ENCODE measurements at regions not wholly inside any gene's neighbourhood (a gene's known extent, or its start where the extent isn't known, plus 50 kb on each side); places are given as distances from the start of the nearest gene placed in this dataset.

DNA sequence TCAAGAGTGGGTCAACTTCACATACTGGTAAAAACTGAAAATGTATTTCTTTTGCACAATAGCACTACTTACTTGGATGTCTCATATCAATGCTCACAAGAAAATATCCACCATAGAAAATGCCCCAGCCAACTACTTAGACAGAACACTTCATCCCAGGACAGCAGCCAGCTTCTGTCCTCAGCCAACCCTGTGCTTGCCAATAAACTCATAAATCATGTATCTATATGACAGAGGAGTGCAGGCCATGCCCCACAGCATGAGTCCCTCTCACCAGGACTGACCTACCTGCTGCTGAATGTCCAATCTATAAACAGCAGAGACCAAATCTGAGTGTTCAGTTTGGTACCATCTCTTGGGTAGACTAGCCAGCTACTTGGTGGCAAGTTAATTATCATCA is 179.3 kb downstream of the OMA1 start:
- DNase-seq = no peak

DNA sequence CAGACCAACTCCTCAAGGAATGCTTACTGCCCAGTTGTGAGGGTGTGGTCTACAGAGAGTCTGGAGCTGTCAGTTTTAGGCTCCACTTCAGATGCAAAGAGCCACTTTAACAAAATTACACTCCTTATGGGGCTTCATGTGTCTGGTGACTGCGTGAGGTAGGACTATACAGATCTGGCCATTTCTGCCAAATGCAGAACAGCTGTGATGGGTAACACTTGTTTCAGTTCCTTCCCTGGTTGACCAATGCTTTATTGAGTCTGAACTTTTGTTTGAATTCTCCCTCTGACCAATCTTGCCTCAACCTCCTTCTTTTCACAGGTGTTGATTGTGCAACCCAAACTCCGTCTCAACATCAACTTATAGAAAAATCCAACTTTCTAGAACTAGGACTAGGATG is 181.2 kb downstream of the OMA1 start:
- DNase-seq = no peak

- DNase-seq = no peak
Observed at GRCh38 chr1:58363585-58363984, 182.9 kb downstream of the OMA1 start.

DNA sequence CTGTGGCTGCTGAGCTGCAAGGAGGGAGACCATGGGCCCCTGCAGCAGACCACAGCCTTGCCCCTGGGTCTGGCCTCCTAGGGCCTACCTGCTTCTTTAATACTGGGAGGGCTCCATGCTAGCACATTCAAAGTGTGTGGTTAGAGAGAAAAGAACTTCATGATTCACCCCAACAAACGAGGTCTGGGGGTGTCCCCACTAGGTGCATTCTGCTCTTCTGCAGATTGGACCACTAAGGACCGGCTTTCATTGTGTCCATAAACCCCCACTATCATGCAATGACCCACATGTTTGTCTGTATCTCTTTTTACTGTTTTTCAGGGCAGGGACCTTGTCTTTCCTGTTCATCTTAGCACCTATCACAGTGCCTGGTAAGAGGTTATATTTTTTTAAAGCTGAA is 185.4 kb downstream of the OMA1 start:
- no peak for DNase-seq

DNA sequence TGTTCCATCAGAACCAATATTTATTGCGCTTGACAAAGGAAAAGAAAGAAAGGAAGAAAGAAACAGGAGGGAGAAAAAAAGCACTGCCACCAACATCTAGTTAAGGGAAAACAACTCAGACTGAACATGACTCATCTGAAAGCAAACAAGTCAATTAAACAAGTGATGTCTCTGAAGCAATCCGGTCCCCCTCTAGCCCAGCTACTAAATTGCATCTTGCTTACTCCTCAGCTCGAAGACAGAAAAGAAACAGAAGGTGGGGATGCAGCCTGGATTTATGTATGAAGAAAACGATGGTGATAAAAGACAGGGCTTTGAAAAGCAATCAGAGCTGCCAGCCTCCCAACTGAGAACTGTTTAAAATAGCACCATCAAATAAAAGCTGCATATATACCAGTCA is 188.2 kb downstream of the OMA1 start:
- no peak for DNase-seq

- DNase-seq = no peak
Observed at GRCh38 chr1:58356402-58356801, 190.1 kb downstream of the OMA1 start.

DNA sequence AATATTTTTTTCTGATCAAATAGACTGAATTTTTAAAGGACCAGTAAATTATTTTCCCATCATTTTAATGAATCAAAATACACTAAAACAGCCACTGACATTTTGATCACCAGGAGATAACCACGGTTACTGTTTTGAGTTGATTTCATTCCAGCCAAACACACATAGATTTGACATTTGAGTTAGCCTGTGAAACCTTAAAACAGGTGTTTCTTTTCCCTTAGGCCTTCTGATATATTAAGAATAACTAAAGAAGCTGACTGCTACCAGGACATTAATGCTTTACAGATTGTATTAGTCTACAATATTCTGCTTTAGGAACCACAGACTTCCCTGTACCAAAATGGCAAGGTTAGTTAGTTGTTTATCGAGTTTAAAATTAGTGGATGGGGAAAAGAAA is 193.4 kb downstream of the OMA1 start:
- no peak for DNase-seq

GRCh38 chr1:58352476-58353092 is 193.9 kb downstream of the OMA1 start:
- DNase-seq = no peak

DNA sequence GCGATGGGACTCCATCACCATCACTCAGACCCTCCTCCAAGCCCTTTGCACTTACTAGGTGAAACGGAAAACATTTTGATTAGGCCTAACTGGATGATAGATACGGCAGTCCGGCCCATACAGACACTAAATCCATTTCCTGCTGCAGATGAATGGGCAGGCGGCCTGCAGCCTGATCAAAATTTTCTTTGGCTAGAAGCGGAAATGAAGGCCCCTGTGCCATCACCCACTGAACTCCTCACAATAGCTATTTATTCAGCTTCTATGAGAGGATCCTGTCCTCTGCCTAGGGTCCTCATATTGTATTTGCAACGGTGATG is 200.5 kb downstream of the OMA1 start:
- DNase-seq = no peak

- no peak for DNase-seq
Observed at GRCh38 chr1:58345215-58346035, 201.1 kb downstream of the OMA1 start.

GRCh38 chr1:58340185-58340584 is 206.3 kb downstream of the OMA1 start:
- no peak for DNase-seq

- no peak for DNase-seq
Observed at GRCh38 chr1:58338081-58338480, 208.4 kb downstream of the OMA1 start.

DNA sequence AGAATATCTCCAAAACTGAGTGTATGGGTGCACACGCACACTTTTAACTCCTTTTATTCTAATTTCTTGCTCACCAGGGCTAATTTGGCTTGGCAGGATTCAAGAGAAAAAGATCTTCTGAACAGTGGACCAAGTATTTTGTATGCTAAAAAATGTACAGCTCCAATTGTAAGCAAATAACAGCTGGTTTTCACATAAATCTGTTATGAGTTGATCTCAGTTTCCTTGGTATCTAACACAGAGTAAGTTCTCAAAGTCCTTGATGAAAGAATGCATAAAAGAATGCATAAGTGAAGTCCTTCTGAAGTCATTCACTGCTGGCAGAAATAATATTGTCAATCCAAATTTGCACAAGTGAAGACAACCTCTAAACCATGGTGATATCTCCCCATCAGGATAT is 213.0 kb downstream of the OMA1 start:
- no peak for DNase-seq

GRCh38 chr1:58331156-58331555 is 215.4 kb downstream of the OMA1 start:
- DNase-seq = no peak

GRCh38 chr1:58325866-58326265 is 220.7 kb downstream of the OMA1 start:
- no peak for DNase-seq

DNA sequence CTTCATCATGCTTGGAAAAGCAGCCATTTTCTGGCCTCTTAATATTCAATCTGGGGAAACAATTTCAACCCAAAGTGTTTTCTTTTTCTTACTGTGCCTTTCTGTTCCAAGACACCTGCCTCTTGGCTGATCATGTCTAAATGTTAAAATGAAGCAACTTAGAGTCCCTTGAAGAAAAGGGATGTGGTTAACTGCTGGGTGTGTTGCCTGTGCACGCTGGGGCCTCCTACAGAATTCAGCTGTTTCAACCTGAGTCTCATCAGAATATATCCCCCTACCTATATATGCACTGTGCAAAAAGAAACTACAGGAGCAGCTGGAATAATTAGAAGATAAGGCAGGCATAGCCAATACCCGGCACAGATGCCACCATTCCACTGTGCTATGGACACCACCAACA is 222.0 kb downstream of the OMA1 start:
- no peak for DNase-seq

GRCh38 chr1:58318157-58319005 is 228.1 kb downstream of the OMA1 start:
- no peak for DNase-seq

DNA sequence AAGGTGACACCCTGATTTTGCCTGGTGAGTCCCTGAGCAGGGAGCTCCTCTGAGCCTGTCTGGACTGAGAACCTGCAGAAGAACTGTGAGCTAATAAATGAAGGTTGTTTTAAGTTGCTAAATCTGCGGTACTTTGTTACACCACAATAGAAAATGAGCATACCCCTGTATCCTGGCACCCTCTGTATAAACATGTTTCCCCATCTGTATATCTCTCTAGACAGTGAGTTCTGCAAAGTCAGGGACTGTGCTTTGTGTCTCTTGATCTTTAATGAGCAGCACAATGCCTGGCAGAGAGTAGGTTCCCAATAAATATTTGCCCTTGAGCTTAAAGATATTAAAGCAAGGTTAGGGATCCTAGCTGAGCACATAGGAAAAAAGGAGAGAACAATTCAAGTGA is 228.8 kb downstream of the OMA1 start:
- DNase-seq = no peak

- DNase-seq = no peak
Observed at GRCh38 chr1:58317086-58317485, 229.4 kb downstream of the OMA1 start.

DNA sequence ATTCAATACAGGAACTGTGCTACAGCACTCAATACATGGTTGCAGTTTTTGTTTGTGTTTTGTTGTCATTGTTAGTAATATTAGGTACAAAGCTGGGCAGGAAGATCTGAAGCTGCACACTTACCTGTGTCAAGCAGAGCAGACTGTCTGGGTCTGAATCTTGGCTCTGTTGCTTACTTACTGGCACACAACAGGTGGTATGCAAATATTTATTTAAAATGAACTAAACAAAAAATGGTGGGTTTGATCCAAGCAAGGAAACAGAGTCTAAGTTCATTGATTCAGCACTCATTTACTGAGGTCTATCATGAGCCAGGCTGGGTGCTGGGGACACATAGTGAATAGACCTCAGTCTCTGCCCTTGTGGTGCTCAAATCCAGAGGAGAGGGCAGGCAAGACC is 230.4 kb downstream of the OMA1 start:
- DNase-seq = no peak

DNA sequence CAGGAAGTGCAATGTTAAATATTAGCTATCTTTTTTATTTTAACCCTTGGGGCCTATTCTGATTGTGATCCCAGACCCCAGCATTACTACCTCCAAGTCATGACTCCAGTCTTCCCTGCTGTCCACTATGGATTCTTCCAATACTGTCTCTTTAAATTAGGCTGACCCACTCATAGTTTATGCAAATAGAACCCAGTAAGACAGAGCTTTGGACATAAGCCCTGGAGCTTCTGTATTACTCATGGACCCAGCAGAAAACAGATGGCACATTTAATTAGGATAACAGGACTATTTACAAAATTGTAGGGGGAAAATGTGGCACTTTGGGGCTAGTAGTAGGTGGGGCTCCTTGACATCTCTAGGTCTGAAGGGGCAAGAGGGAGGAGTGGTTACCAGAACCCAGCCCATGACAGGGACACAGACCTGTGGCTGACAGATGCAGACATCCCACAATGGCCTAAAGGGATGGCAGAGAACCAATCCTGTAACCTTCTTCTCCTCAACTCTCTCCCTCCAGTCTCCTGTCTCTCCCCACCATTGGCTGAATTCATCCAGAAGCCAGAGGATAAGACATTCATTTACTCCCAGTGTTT is 233.5 kb downstream of the OMA1 start:
- DNase-seq = no peak

GRCh38 chr1:58312461-58312860 is 234.1 kb downstream of the OMA1 start:
- no peak for DNase-seq

GRCh38 chr1:58310881-58311280 is 235.6 kb downstream of the OMA1 start:
- no peak for DNase-seq

- DNase-seq = no peak
Observed at GRCh38 chr1:58310469-58310868, 236.1 kb downstream of the OMA1 start.
